Kidney (tissue), 10 donors: ENCODE measurements at regions not wholly inside any gene's neighbourhood (a gene's known extent, or its start where the extent isn't known, plus 50 kb on each side); places are given as distances from the start of the nearest gene placed in this dataset.
"Not testable (repeated sequence)": the region's sequence is repeated elsewhere in the genome, so short reads cannot be mapped to it uniquely, and the experiment has no call there.

Experiments
- DNase-seq, 5 donors: peaks; one replicate each; pipeline ENCODE4 v3.0.0-alpha.2; 2013 to 2020
- FAIRE-seq: peaks from 2 replicates; lab custom pipeline; 2012; peaks lifted over from hg19 to GRCh38; lab: Jason Lieb, UNC
- H3K27ac ChIP-seq, 2 donors: one replicate each; pipeline ENCODE4 v1.7.0; 2013; ENCODE audit warnings: low read depth in 2 of 2, low read length in 2 of 2, inconsistent platforms in 1 of 2
- H3K27me3 ChIP-seq: one replicate; pipeline ENCODE4 v1.7.1; 2013; ENCODE audit warnings: low read length, inconsistent platforms; ENCODE audit not compliant: control insufficient read depth, insufficient read depth
- H3K36me3 ChIP-seq, 3 donors: one replicate each; pipeline versions ENCODE4 v1.7.0 to v1.7.1; 2013; ENCODE audit warnings: low read length in 3 of 3, control low read depth in 1 of 3, inconsistent platforms in 1 of 3; ENCODE audit not compliant: insufficient read depth in 3 of 3, control insufficient read depth in 2 of 3
- H3K4me1 ChIP-seq, 3 donors: one replicate each; pipeline versions ENCODE4 v1.7.0 to v1.7.1; 2013; ENCODE audit warnings: low read length in 3 of 3, inconsistent platforms in 1 of 3, low read depth in 1 of 3; ENCODE audit not compliant: control insufficient read depth in 2 of 3, insufficient read depth in 2 of 3
- H3K4me3 ChIP-seq, 3 donors: one replicate each; pipeline versions ENCODE4 v1.7.0 to v1.8.1; 2013; ENCODE audit warnings: low read length in 3 of 3, control low read depth in 1 of 3, inconsistent platforms in 1 of 3
- H3K9ac ChIP-seq, 3 donors: one replicate each; pipeline versions ENCODE4 v1.7.0 to v1.7.1; 2013; ENCODE audit warnings: low read length in 3 of 3, control low read depth in 1 of 3, inconsistent platforms in 1 of 3
- H3K9me3 ChIP-seq, 3 donors: one replicate each; pipeline versions ENCODE4 v1.7.0 to v1.7.1; 2013; ENCODE audit warnings: low read length in 3 of 3, control low read depth in 1 of 3, inconsistent platforms in 1 of 3; ENCODE audit not compliant: control insufficient read depth in 2 of 3, insufficient read depth in 1 of 3
- intact Hi-C: fragments of 100-400 bp; cut with DNase I; formaldehyde crosslinking; loops from one replicate; pipeline ENCODE4 v1.11.1; 2022
- donor health status: control.
- donor health status: control.
- donor health status: DM: yes; HTN: yes; CAD: no.
- donor health status: Normal renal cell carcinoma (clear cell type).

DNA sequence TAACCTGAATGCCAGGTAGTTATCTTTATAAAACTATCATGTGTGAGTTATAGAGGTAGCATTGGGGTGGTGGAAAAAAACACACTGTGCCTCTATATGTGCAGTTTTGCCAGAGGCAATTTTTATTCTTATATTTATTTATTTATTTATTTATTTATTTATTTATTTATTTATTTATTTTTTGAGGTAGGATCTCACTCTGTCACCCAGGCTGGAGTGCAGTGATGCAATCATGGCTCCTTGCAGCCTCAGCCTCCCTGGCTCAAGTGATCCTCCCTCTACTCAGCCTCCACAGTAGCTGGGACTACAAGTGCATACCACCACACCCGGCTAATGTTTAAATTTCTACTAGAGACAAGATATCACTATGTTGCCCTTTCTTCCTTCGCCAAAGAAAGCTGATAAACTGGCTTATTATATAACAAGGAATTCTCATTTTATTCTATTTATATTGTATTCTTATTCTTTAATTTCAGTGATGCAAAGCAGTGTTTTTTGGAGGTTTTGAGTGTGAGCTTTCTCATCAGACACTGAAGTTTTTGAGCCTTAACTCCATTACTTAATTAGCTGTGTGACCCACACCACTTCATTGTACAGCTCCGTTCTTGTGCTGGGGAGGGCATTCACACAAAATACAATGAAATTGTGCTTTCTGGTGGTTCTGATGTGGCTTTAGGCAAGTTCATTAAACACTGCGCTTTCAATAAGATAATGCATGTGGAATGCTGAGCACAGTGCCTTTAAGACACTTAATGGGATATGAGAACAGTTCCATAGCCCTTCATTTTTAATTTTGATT is 102.9 kb upstream of the TPTE start:
- DNase-seq, H3K4me3 ChIP-seq, intact Hi-C loops, H3K4me1 ChIP-seq, H3K9ac ChIP-seq, H3K36me3 ChIP-seq, H3K27me3 ChIP-seq, H3K27ac ChIP-seq, FAIRE-seq: not testable (repeated sequence)
- H3K9me3 ChIP-seq, result peaks cover 3 to 20% (median 4%) of the 10 kb centered on the region in 3 donors

- FAIRE-seq, H3K4me3 ChIP-seq, H3K9me3 ChIP-seq, H3K9ac ChIP-seq, intact Hi-C loops, H3K36me3 ChIP-seq, DNase-seq, H3K27me3 ChIP-seq, H3K27ac ChIP-seq, H3K4me1 ChIP-seq: not testable (repeated sequence)
Measured at GRCh38 chr21:10421199-10421598, 100.2 kb upstream of the TPTE start.

DNA sequence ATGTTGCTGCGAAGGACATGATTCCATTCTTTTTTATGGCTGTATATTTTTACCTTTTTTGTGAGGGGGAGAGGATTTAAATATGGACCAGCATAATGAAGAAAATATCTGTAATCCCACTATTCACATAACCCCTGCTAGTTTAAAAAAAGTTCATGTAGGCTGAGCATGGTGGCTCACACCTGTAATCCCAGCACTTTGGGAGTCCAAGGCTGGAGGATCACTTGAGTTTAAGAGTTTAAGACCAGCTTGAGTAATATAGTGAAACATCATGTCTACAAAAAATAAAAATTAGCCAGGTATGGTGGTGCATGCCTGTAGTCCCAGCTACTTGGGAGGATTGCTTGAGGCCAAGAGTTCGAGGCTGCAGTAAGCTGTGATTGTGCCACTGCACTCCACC is 99.8 kb upstream of the TPTE start:
- H3K27me3 ChIP-seq, FAIRE-seq, H3K9me3 ChIP-seq, H3K9ac ChIP-seq, H3K4me3 ChIP-seq, intact Hi-C loops, H3K27ac ChIP-seq, DNase-seq, H3K4me1 ChIP-seq, H3K36me3 ChIP-seq: not testable (repeated sequence)

- H3K27me3 ChIP-seq, H3K9ac ChIP-seq, DNase-seq, H3K36me3 ChIP-seq, H3K4me1 ChIP-seq, H3K4me3 ChIP-seq, intact Hi-C loops, H3K27ac ChIP-seq: not testable (repeated sequence)
- FAIRE-seq, result peak; percentile 80
- H3K9me3 ChIP-seq, result peaks cover 5 to 13% (median 11%) of the 10 kb centered on the region in 3 donors
Measured at GRCh38 chr21:10424097-10424886, 97.1 kb upstream of the TPTE start.

DNA sequence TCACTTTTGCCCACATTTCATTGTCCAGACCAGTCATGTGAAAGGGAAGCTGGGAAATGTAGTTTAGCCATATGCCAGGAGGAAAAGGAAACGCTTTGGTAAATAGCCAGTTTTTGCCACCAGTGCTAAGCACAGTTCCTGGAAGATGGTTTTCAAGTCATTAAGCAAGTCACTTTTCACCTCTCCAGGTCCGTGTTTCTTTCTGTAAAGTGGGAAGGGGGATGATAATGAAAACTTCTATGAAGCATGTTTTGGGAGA is 96.6 kb upstream of the TPTE start:
- H3K9ac ChIP-seq, H3K4me3 ChIP-seq, FAIRE-seq, H3K36me3 ChIP-seq, H3K4me1 ChIP-seq, H3K27ac ChIP-seq, intact Hi-C loops, DNase-seq, H3K27me3 ChIP-seq: not testable (repeated sequence)
- H3K9me3 ChIP-seq, result peaks cover 5 to 17% (median 12%) of the 10 kb centered on the region in 3 donors
